GM23338 (cell line): ENCODE measurements at regions not wholly inside any gene's neighbourhood (a gene's known extent, or its start where the extent isn't known, plus 50 kb on each side); places are given as distances from the start of the nearest gene placed in this dataset.

Experiments
- ATAC-seq: fragments of 200-7000 bp; cut with Tn5 transposase; 3 replicates; pipeline ENCODE4 v1.9.1; 2020
- DNase-seq: peaks from one replicate; pipeline ENCODE4 v3.0.0-alpha.2; 2015; ENCODE audit warnings: low spot score
- H2AFZ ChIP-seq: fragments of 200-600 bp; sonication (generic); 2 replicates; pipeline ENCODE4 v1.8.0; 2016; ENCODE audit warnings: antibody characterized with exemption, mild to moderate bottlenecking, moderate library complexity
- H3F3A ChIP-seq: fragments of 200-600 bp; sonication (generic); replicated peaks from 2 replicates; pipeline ENCODE4 v1.8.0; 2017; ENCODE audit warnings: antibody characterized with exemption, mixed run types, low read depth
- H3K27ac ChIP-seq: fragments of 200-600 bp; sonication (generic); 2 replicates; pipeline ENCODE4 v1.6.1; 2016; ENCODE audit warnings: low read depth
- H3K27me3 ChIP-seq: fragments of 200-600 bp; sonication (generic); 2 replicates; pipeline ENCODE4 v1.8.0; 2016; ENCODE audit warnings: mild to moderate bottlenecking, mixed run types, moderate library complexity; ENCODE audit not compliant: insufficient read depth
- H3K36me3 ChIP-seq: fragments of 200-600 bp; sonication (generic); 2 replicates; pipeline ENCODE4 v1.8.0; 2016; ENCODE audit warnings: mild to moderate bottlenecking; ENCODE audit not compliant: insufficient read depth
- H3K4me1 ChIP-seq: fragments of 200-600 bp; sonication (generic); 2 replicates; pipeline ENCODE4 v1.8.0; 2016; ENCODE audit warnings: mild to moderate bottlenecking, moderate library complexity; ENCODE audit not compliant: insufficient read depth
- H3K4me2 ChIP-seq: fragments of 200-600 bp; sonication (generic); 2 replicates; pipeline ENCODE4 v1.7.1; 2017; ENCODE audit warnings: mixed run types
- H3K4me3 ChIP-seq: fragments of 200-600 bp; sonication (generic); 2 replicates; pipeline ENCODE4 v1.6.1; 2016; ENCODE audit warnings: mixed run types
- H3K79me2 ChIP-seq: fragments of 200-600 bp; sonication (generic); replicated peaks from 2 replicates; pipeline ENCODE4 v1.8.0; 2017; ENCODE audit warnings: mild to moderate bottlenecking; ENCODE audit not compliant: insufficient read depth
- H3K9me2 ChIP-seq: fragments of 200-600 bp; sonication (generic); 2 replicates; pipeline ENCODE4 v1.8.0; 2017; ENCODE audit not compliant: insufficient read depth
- H4K20me1 ChIP-seq: fragments of 200-600 bp; sonication (generic); replicated peaks from 2 replicates; pipeline ENCODE4 v1.8.0; 2017; ENCODE audit warnings: mild to moderate bottlenecking; ENCODE audit not compliant: insufficient read depth
- H3K27ac Mint-ChIP-seq: 2 replicates; pipeline ENCODE4 v1.8.0; 2020; ENCODE audit warnings: inconsistent platforms, mild to moderate bottlenecking, moderate library complexity, mixed read lengths
- H3K27me3 Mint-ChIP-seq: 3 replicates; pipeline ENCODE4 v1.8.0; 2022; ENCODE audit warnings: low read depth, mild to moderate bottlenecking, moderate library complexity, mixed read lengths, inconsistent platforms; ENCODE audit not compliant: insufficient read depth, poor library complexity
- H3K36me3 Mint-ChIP-seq: 3 replicates; pipeline ENCODE4 v1.8.0; 2021; ENCODE audit warnings: low read depth, mild to moderate bottlenecking, inconsistent platforms, moderate library complexity, mixed read lengths
- H3K4me1 Mint-ChIP-seq: 3 replicates; pipeline ENCODE4 v1.8.0; 2020; ENCODE audit warnings: mild to moderate bottlenecking, inconsistent platforms, mixed read lengths
- H3K4me3 Mint-ChIP-seq: 3 replicates; pipeline ENCODE4 v1.8.0; 2021; ENCODE audit warnings: moderate library complexity, mild to moderate bottlenecking, inconsistent platforms, mixed read lengths
- H3K9me3 Mint-ChIP-seq: 3 replicates; pipeline ENCODE4 v1.8.0; 2020; ENCODE audit warnings: moderate library complexity, mild to moderate bottlenecking, inconsistent platforms, mixed read lengths
- EZH2 ChIP-seq: fragments of 200-600 bp; sonication (generic); IDR thresholded peaks from one replicate; pipeline ENCODE4 v1.8.0; 2017; ENCODE audit warnings: antibody characterized with exemption, mild to moderate bottlenecking, low read depth; ENCODE audit not compliant: unreplicated experiment
- EZH2phosphoT487 ChIP-seq: fragments of 200-600 bp; sonication (generic); IDR thresholded peaks from one replicate; pipeline ENCODE4 v1.8.1; 2018; ENCODE audit warnings: antibody characterized with exemption; ENCODE audit not compliant: unreplicated experiment
- JUNB ChIP-seq: IDR thresholded peaks from one replicate; pipeline ENCODE4 v1.6.1; 2016; ENCODE audit warnings: antibody characterized with exemption; ENCODE audit not compliant: unreplicated experiment
- POLR2AphosphoS5 ChIP-seq: IDR thresholded peaks from 2 replicates; pipeline ENCODE4 v1.6.1; 2016; ENCODE audit warnings: antibody characterized with exemption, low read depth
- ZNF114 ChIP-seq: fragments of 250-450 bp; sonication (Bioruptor Pico); IDR thresholded peaks from 2 replicates; pipeline ENCODE4 v1.5.0; 2020; ENCODE audit warnings: mild to moderate bottlenecking, moderate library complexity
- ZNF462 ChIP-seq: fragments of 250-450 bp; sonication (Bioruptor Pico); IDR thresholded peaks from 2 replicates; pipeline ENCODE4 v1.5.0; 2020; ENCODE audit warnings: mild to moderate bottlenecking, moderate library complexity
- TF ChIP-seq, protein P1 (sequence below), 2 experiments: fragments of 200-600 bp in 1 of 2; sonication (generic) in 1 of 2; conservative IDR thresholded peaks; 2 replicates each; pipeline versions ENCODE4 v1.5.1 to v1.6.1; 2016 to 2017; ENCODE audit warnings: antibody characterized with exemption in 2 of 2, low read depth in 2 of 2, mild to moderate bottlenecking in 2 of 2, moderate library complexity in 1 of 2
- TF ChIP-seq, protein P2 (sequence below): IDR thresholded peaks from one replicate; pipeline ENCODE4 v1.6.1; 2018; ENCODE audit warnings: antibody characterized with exemption; ENCODE audit not compliant: unreplicated experiment
- TF ChIP-seq, protein P3 (sequence below): IDR thresholded peaks from 2 replicates; pipeline ENCODE4 v1.6.1; 2016; ENCODE audit warnings: antibody characterized with exemption

DNA sequence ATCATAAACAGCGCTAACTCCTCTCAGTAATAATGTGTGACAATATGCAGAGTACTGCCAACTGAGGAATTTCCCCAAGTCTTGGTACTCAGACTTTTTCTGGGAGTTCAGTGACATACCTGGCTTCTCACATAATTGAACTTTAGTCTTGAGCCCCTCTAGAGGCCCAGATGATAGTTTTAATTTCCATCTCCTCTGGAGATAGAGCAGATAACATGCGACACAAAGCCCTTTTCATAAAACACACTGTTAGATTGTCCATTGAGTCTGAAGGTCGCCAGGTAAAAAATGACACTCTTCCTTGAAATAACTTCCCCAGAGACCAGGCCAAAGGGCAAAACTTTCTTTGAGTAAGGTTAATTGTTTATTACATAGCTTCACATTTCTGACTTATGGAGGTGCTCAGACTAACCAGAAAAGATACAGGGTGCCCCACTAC, 476.0 kb downstream of the RASEF start:
- Histone ChIP-seq H3K36me3 (no peaks in the 10 kb centered on the region), H3K4me2 (no peak overlapping the region), H3K9me2 (peaks cover 10% of the 10 kb centered on the region), H4K20me1 (no peaks in the 10 kb centered on the region), H3K4me3 (no peak overlapping the region), H2AFZ (no peak overlapping the region), H3K27ac (no peak overlapping the region), H3K79me2 (no peaks in the 10 kb centered on the region), H3F3A (no peaks in the 10 kb centered on the region), H3K4me1 (no peaks in the 10 kb centered on the region), H3K27me3 (no peaks in the 10 kb centered on the region)
- H3K4me1 Mint-ChIP-seq: peaks cover 3% of the 10 kb centered on the region; the same call in 2 of the 3 replicates
- H3K27me3 Mint-ChIP-seq: peaks cover 3% of the 10 kb centered on the region
- H3K9me3 Mint-ChIP-seq: no peaks in the 10 kb centered on the region
- no peak overlapping the region for H3K4me3 Mint-ChIP-seq
- TF ChIP-seq EZH2 (no peak), ZNF114 (CRISPR knock-in tag) (no peak), JUNB (no peak), EZH2phosphoT487 (no peak), POLR2AphosphoS5 (no peak), ZNF462 (CRISPR knock-in tag) (no peak)
- TF ChIP-seq, protein P1, sequence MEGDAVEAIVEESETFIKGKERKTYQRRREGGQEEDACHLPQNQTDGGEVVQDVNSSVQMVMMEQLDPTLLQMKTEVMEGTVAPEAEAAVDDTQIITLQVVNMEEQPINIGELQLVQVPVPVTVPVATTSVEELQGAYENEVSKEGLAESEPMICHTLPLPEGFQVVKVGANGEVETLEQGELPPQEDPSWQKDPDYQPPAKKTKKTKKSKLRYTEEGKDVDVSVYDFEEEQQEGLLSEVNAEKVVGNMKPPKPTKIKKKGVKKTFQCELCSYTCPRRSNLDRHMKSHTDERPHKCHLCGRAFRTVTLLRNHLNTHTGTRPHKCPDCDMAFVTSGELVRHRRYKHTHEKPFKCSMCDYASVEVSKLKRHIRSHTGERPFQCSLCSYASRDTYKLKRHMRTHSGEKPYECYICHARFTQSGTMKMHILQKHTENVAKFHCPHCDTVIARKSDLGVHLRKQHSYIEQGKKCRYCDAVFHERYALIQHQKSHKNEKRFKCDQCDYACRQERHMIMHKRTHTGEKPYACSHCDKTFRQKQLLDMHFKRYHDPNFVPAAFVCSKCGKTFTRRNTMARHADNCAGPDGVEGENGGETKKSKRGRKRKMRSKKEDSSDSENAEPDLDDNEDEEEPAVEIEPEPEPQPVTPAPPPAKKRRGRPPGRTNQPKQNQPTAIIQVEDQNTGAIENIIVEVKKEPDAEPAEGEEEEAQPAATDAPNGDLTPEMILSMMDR (conservative IDR thresholded peaks at IDR 0.05; ENCODE audit: low read depth in 2 of 2): no peak
- TF ChIP-seq, protein P2, sequence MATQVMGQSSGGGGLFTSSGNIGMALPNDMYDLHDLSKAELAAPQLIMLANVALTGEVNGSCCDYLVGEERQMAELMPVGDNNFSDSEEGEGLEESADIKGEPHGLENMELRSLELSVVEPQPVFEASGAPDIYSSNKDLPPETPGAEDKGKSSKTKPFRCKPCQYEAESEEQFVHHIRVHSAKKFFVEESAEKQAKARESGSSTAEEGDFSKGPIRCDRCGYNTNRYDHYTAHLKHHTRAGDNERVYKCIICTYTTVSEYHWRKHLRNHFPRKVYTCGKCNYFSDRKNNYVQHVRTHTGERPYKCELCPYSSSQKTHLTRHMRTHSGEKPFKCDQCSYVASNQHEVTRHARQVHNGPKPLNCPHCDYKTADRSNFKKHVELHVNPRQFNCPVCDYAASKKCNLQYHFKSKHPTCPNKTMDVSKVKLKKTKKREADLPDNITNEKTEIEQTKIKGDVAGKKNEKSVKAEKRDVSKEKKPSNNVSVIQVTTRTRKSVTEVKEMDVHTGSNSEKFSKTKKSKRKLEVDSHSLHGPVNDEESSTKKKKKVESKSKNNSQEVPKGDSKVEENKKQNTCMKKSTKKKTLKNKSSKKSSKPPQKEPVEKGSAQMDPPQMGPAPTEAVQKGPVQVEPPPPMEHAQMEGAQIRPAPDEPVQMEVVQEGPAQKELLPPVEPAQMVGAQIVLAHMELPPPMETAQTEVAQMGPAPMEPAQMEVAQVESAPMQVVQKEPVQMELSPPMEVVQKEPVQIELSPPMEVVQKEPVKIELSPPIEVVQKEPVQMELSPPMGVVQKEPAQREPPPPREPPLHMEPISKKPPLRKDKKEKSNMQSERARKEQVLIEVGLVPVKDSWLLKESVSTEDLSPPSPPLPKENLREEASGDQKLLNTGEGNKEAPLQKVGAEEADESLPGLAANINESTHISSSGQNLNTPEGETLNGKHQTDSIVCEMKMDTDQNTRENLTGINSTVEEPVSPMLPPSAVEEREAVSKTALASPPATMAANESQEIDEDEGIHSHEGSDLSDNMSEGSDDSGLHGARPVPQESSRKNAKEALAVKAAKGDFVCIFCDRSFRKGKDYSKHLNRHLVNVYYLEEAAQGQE: no peak
- TF ChIP-seq, protein P3, sequence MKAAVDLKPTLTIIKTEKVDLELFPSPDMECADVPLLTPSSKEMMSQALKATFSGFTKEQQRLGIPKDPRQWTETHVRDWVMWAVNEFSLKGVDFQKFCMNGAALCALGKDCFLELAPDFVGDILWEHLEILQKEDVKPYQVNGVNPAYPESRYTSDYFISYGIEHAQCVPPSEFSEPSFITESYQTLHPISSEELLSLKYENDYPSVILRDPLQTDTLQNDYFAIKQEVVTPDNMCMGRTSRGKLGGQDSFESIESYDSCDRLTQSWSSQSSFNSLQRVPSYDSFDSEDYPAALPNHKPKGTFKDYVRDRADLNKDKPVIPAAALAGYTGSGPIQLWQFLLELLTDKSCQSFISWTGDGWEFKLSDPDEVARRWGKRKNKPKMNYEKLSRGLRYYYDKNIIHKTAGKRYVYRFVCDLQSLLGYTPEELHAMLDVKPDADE: no peak
- H3K27ac Mint-ChIP-seq: no peak overlapping the region
- ATAC-seq: no peak
- no peak for DNase-seq
- H3K36me3 Mint-ChIP-seq: no peaks in the 10 kb centered on the region; the same call in 2 of the 3 replicates
